Osteoblast (primary cell): ENCODE measurements at regions not wholly inside any gene's neighbourhood (a gene's known extent, or its start where the extent isn't known, plus 50 kb on each side); places are given as distances from the start of the nearest gene placed in this dataset.

Experiments
- DNase-seq: peaks from one replicate; pipeline ENCODE4 v3.0.0; 2011; ENCODE audit warnings: low spot score, mixed read lengths; ENCODE audit not compliant: insufficient read length; ENCODE audit errors: missing footprints
- H2AFZ ChIP-seq: 2 replicates; pipeline ENCODE4 v1.6.0; 2011; ENCODE audit warnings: mild to moderate bottlenecking, low read length
- H3K27ac ChIP-seq: 2 replicates; pipeline ENCODE4 v1.5.1; 2011; ENCODE audit warnings: mild to moderate bottlenecking, low read depth, low read length, moderate library complexity
- H3K27me3 ChIP-seq: 2 replicates; pipeline ENCODE4 v1.6.0; 2012; ENCODE audit warnings: mild to moderate bottlenecking, control low read depth, inconsistent platforms, low read length, moderate library complexity; ENCODE audit not compliant: insufficient read depth
- H3K36me3 ChIP-seq: 2 replicates; pipeline ENCODE4 v1.5.1; 2011; ENCODE audit warnings: mild to moderate bottlenecking, low read length, control low read depth, moderate library complexity; ENCODE audit not compliant: insufficient read depth
- H3K4me1 ChIP-seq: 2 replicates; pipeline ENCODE4 v1.5.1; 2011; ENCODE audit warnings: mild to moderate bottlenecking, low read length, control low read depth, moderate library complexity; ENCODE audit not compliant: insufficient read depth
- H3K4me2 ChIP-seq: 2 replicates; pipeline ENCODE4 v1.6.0; 2011; ENCODE audit warnings: mild to moderate bottlenecking, low read length; ENCODE audit not compliant: insufficient read depth
- H3K4me3 ChIP-seq: fragments of 200-600 bp; sonication (generic); 3 replicates; pipeline ENCODE4 v1.5.1; 2012; ENCODE audit warnings: mild to moderate bottlenecking, low read length, inconsistent platforms; ENCODE audit not compliant: insufficient read depth
- H3K79me2 ChIP-seq: 2 replicates; pipeline ENCODE4 v1.6.0; 2012; ENCODE audit warnings: mild to moderate bottlenecking, low read length, control low read depth, inconsistent platforms; ENCODE audit not compliant: insufficient read depth
- H3K9me3 ChIP-seq: 2 replicates; pipeline ENCODE4 v1.5.1; 2011; ENCODE audit warnings: low read depth, low read length, control low read depth
- H4K20me1 ChIP-seq: 2 replicates; pipeline ENCODE4 v1.6.0; 2012; ENCODE audit warnings: mild to moderate bottlenecking, low read length, control low read depth; ENCODE audit not compliant: insufficient read depth
- CTCF ChIP-seq: IDR thresholded peaks from 2 replicates; pipeline ENCODE4 v1.5.1; 2011; ENCODE audit warnings: mild to moderate bottlenecking, low read depth, low read length, moderate library complexity; ENCODE audit errors: extremely low read depth

- no peak for DNase-seq
These were observed 113.4 kb upstream of the C11orf87 start for GRCh38 chr11:109308551-109308950.

DNA sequence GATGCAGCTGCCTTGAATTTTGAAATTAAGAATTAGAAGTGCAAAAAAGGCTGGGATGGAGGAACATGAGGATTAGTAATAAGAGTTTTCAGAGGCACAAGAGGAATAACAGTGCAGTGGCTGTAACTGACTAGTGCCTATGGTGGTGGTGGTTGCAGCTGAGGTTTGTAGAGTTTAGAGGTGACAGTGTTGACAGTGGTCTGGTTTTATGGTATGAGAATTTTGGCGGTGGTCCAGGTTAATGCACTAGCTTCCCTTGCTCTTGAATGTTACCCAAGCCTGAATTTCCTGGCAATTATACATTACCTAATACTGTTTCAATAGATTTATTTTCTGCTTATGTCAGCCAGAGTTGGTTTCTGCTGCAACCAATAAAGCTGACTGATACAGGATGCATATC, 112.8 kb upstream of the C11orf87 start:
- Histone ChIP-seq H3K27ac (no peak overlapping the region), H4K20me1 (no peaks in the 10 kb centered on the region), H2AFZ (no peak overlapping the region), H3K36me3 (no peaks in the 10 kb centered on the region), H3K4me2 (no peak overlapping the region), H3K9me3 (no peaks in the 10 kb centered on the region), H3K4me1 (no peaks in the 10 kb centered on the region), H3K79me2 (no peaks in the 10 kb centered on the region), H3K4me3 (no peak overlapping the region), H3K27me3 (no peaks in the 10 kb centered on the region)
- no peak for DNase-seq
- no peak for TF ChIP-seq CTCF

More at GRCh38 chr11:109308551-109308950, 113.4 kb upstream of the C11orf87 start:
- H3K4me3 ChIP-seq = no peak overlapping the region
- no peaks in the 10 kb centered on the region for H3K36me3 ChIP-seq
- no peaks in the 10 kb centered on the region for H4K20me1 ChIP-seq
- no peak for TF ChIP-seq CTCF
- H3K4me1 ChIP-seq = no peaks in the 10 kb centered on the region
- no peaks in the 10 kb centered on the region for H3K27me3 ChIP-seq
- no peak overlapping the region for H3K4me2 ChIP-seq
- H3K79me2 ChIP-seq = no peaks in the 10 kb centered on the region
- H3K9me3 ChIP-seq = no peaks in the 10 kb centered on the region
- H2AFZ ChIP-seq = no peak overlapping the region
- H3K27ac ChIP-seq = no peak overlapping the region

DNA sequence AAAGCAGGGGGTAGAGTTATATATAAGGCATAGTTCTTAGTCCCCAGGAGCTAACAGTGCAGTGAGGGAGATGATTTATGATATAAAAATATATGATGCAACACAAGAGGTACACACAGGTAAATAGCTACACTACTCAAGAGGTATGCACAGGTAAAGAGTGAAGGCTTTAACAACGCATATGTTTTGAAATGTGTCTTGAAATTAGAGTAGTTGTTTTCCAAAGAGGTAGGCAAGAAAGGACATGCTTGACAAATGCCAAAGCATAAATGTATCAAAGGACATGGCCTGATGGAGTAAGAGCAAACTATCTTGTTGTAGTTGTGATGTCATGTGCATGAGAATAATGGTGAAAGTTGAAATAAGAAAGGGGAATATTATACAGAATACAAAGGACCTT, 104.3 kb upstream of the C11orf87 start:
- H3K4me1 ChIP-seq = peaks cover 4% of the 10 kb centered on the region

DNA sequence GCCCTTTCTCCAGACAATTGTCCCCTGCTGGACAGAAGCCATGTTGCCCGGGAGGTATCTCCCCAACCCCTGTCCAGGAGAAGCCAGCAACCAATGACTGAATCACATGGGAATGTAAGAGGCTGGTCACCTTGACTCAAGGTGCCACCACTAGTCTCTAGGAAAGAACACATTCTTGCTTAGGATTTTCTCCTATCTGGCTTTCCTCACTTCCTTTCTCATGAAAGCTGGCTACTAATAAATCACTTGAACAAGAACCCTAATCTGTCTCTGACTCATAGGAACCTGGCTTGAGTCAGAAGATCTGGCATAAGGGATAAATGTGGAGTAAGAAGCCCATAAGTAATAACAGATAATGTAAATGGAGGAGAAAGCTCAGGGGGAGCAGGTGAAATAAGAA, 101.4 kb upstream of the C11orf87 start:
- no peaks in the 10 kb centered on the region for H3K9me3 ChIP-seq
- no peak overlapping the region for H3K4me3 ChIP-seq
- no peaks in the 10 kb centered on the region for H3K36me3 ChIP-seq
- peak; percentile 57 for DNase-seq
- no peaks in the 10 kb centered on the region for H3K27me3 ChIP-seq
- no peaks in the 10 kb centered on the region for H4K20me1 ChIP-seq
- H3K79me2 ChIP-seq = no peaks in the 10 kb centered on the region
- H3K27ac ChIP-seq = no peak overlapping the region
- H3K4me1 ChIP-seq = peaks cover 4% of the 10 kb centered on the region
- H3K4me2 ChIP-seq = no peak overlapping the region
- H2AFZ ChIP-seq = no peak overlapping the region
- no peak for TF ChIP-seq CTCF

More for the DNA sequence above, 104.3 kb upstream of the C11orf87 start:
- Histone ChIP-seq H3K27ac (no peak overlapping the region), H3K4me3 (no peak overlapping the region), H3K4me2 (no peak overlapping the region), H4K20me1 (no peaks in the 10 kb centered on the region), H3K79me2 (no peaks in the 10 kb centered on the region), H3K36me3 (no peaks in the 10 kb centered on the region), H2AFZ (no peak overlapping the region), H3K27me3 (no peaks in the 10 kb centered on the region), H3K9me3 (no peaks in the 10 kb centered on the region)
- no peak for DNase-seq
- TF ChIP-seq CTCF = no peak
